Esophagus squamous epithelium (tissue), 5 donors: ENCODE measurements at regions not wholly inside any gene's neighbourhood (a gene's known extent, or its start where the extent isn't known, plus 50 kb on each side); places are given as distances from the start of the nearest gene placed in this dataset.

Experiments used
- DNase-seq: peaks from one replicate; lab custom pipeline; 2025; lab: John Stamatoyannopoulos, UW
- H3K27ac ChIP-seq, 4 donors: fragments of 200-600 bp; sonication (generic); one replicate each; pipeline ENCODE4 v1.5.1; 2016 to 2019; ENCODE audit warnings: mild to moderate bottlenecking in 1 of 4
- H3K27me3 ChIP-seq, 4 donors: fragments of 200-600 bp; sonication (generic); 1 replicate in 3 of 4; 2 replicates in 1 of 4; pipeline versions ENCODE4 v1.5.1 to v1.6.0; 2017 to 2021; ENCODE audit warnings: antibody characterized with exemption in 1 of 4
- H3K36me3 ChIP-seq, 3 donors: fragments of 200-600 bp; sonication (generic); one replicate each; pipeline ENCODE4 v1.5.1; 2016 to 2019
- H3K4me1 ChIP-seq, 3 donors: fragments of 200-600 bp; sonication (generic); one replicate each; pipeline ENCODE4 v1.5.1; 2017 to 2019
- H3K4me3 ChIP-seq, 4 donors: fragments of 200-600 bp; sonication (generic); 1 replicate in 3 of 4; 2 replicates in 1 of 4; pipeline ENCODE4 v1.5.1; 2016 to 2019; ENCODE audit warnings: mild to moderate bottlenecking in 2 of 4, moderate library complexity in 1 of 4
- H3K9me3 ChIP-seq, 3 donors: fragments of 200-600 bp; sonication (generic); one replicate each; pipeline ENCODE4 v1.5.1; 2016 to 2019
- CTCF ChIP-seq, 6 experiments: fragments of 450-650 bp in 4 of 6; fragments of 200-600 bp in 2 of 6; sonication (generic) in 2 of 6; IDR thresholded peaks; one replicate each; pipeline ENCODE4 v1.5.1; 2016 to 2019; ENCODE audit warnings: antibody characterized with exemption in 6 of 6, mild to moderate bottlenecking in 4 of 6, moderate library complexity in 4 of 6
- POLR2A ChIP-seq, 4 donors: fragments of 450-650 bp; IDR thresholded peaks; one replicate each; pipeline ENCODE4 v1.6.1; 2017; ENCODE audit warnings: antibody characterized with exemption in 4 of 4, mild to moderate bottlenecking in 4 of 4, moderate library complexity in 3 of 4
- WGBS, 2 donors: methylation state at CpG; one replicate each; pipeline ENCODE4 v1.1.5; 2018; 5-methylcytosine and 5-hydroxymethylcytosine counted together
- intact Hi-C: fragments of 100-400 bp; cut with DNase I; formaldehyde crosslinking; loops from one replicate; pipeline ENCODE4 v1.15.0; 2022
- donor health status: DM: yes; HTN: yes; CAD: no.

GRCh38 chr20:60718743-60719480 lies 533.1 kb upstream of the CDH4 start:
- H3K9me3 ChIP-seq: no peaks in the 10 kb centered on the region
- H3K27me3 ChIP-seq: peaks cover 0 to 6% (median 0%) of the 10 kb centered on the region in 4 donors
- intact Hi-C loops: no loop called here
- no peak overlapping the region for H3K4me3 ChIP-seq
- DNase-seq: no peak
- no peak overlapping the region for H3K27ac ChIP-seq
- no peaks in the 10 kb centered on the region for H3K4me1 ChIP-seq
- no peak for TF ChIP-seq POLR2A (IDR thresholded peaks at IDR 0.05)
- TF ChIP-seq CTCF (IDR thresholded peaks at IDR 0.05): no peak
- no peaks in the 10 kb centered on the region for H3K36me3 ChIP-seq
- WGBS, 2 donors: 40 to 46% methylated on average over 10 of the region's 11 CpGs

DNA sequence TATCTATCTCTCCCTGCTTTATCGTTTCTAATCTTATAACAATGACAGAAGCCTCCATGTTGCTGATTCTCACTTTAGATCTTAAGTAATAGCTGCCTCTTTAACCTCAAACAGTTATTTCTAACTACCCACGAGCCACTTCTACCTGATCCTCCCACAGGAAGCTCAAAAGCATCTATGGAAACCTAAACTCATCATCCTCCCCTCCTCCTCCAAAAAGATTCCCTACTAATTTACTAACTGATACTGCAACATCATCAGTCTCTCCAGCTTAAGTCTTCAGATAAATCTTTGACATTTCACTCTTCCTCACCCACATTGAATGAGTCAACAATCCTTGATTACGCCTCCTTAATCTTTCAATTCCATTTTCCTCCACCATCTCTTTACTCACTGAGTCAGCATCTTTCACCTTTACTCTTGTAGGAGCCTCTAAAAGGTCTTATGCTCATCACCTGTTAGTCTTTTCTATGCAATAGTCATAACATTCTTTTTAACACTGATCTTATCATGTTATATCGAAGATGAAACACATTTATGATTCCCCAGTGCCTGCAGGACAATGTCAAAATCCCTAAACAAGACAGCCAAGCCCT lies 526.7 kb upstream of the CDH4 start:
- Histone ChIP-seq H3K36me3 (no peaks in the 10 kb centered on the region), H3K27ac (no peak overlapping the region), H3K4me3 (no peak overlapping the region), H3K9me3 (no peaks in the 10 kb centered on the region), H3K4me1 (no peaks in the 10 kb centered on the region), H3K27me3 (peaks cover 0 to 6% (median 0%) of the 10 kb centered on the region in 4 donors)
- intact Hi-C loops: no loop called here
- 41 to 53% methylated on average over 4 of the region's 4 CpGs for WGBS, 2 donors
- DNase-seq: no peak
- TF ChIP-seq POLR2A (IDR thresholded peaks at IDR 0.05): no peak
- no peak for TF ChIP-seq CTCF (IDR thresholded peaks at IDR 0.05)

DNA sequence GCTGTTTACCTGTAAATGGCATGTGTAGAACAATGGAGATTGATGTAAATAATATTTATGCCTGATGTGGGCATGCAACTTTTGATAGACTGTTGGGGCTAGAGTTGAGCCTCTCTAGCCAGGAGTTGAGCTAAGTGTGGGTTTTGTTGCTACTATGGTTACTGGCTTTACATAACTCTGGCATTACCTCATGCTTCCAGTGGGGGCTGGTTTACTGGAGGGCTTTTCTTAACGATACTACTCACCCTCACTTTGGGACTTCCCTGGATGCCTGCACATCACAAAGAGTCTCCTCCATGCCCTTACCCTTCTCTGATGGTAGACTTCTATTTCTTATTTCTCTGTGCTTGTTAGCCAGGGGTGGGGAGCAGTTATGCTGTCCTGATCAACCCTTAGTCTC lies 524.6 kb upstream of the CDH4 start:
- no peaks in the 10 kb centered on the region for H3K27me3 ChIP-seq
- no peaks in the 10 kb centered on the region for H3K36me3 ChIP-seq
- DNase-seq: no peak
- intact Hi-C loops: no loop called here
- H3K27ac ChIP-seq: no peak overlapping the region
- no peak for TF ChIP-seq POLR2A (IDR thresholded peaks at IDR 0.05)
- no peak overlapping the region for H3K4me3 ChIP-seq
- H3K4me1 ChIP-seq: no peaks in the 10 kb centered on the region
- H3K9me3 ChIP-seq: no peaks in the 10 kb centered on the region
- WGBS, 2 donors: 10 to 54% methylated on average over 1 of the region's 1 CpG

DNA sequence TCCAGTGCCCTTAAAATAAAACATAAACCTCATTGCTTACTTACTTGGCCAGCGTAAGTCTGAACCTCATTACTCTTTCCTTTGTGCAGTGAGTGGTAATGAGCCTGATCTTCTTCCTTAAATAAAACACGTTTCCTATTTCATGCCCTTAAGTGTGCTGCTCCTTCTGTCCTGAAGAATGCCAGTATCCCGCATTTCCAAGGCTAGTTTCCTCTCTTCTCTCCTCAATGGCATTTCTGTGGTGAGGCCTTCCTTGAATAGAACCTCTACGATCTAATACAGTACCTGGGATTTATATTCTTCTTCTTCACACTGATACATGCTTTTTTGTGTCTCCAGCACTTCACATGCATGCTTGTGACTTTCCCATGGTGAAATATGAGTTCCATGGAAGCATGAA lies 523.4 kb upstream of the CDH4 start:
- no peak for DNase-seq
- 47 to 61% methylated on average over 4 of the region's 4 CpGs for WGBS, 2 donors
- Histone ChIP-seq H3K27me3 (no peaks in the 10 kb centered on the region), H3K27ac (no peak overlapping the region), H3K9me3 (no peaks in the 10 kb centered on the region), H3K36me3 (no peaks in the 10 kb centered on the region), H3K4me3 (no peak overlapping the region), H3K4me1 (no peaks in the 10 kb centered on the region)
- TF ChIP-seq CTCF (IDR thresholded peaks at IDR 0.05) (no peak), POLR2A (IDR thresholded peaks at IDR 0.05) (no peak)
- intact Hi-C loops: no loop called here

- DNase-seq: no peak
- 50 to 51% methylated on average over 6 to 7 of the region's 7 CpGs for WGBS, 2 donors
- no peak overlapping the region for H3K27ac ChIP-seq
- intact Hi-C loops: no loop called here
- TF ChIP-seq CTCF (IDR thresholded peaks at IDR 0.05): no peak
- no peak for TF ChIP-seq POLR2A (IDR thresholded peaks at IDR 0.05)
- no peaks in the 10 kb centered on the region for H3K36me3 ChIP-seq
- no peak overlapping the region for H3K4me3 ChIP-seq
- no peaks in the 10 kb centered on the region for H3K4me1 ChIP-seq
- no peaks in the 10 kb centered on the region for H3K27me3 ChIP-seq
- H3K9me3 ChIP-seq: no peaks in the 10 kb centered on the region
These were observed 522.7 kb upstream of the CDH4 start for GRCh38 chr20:60729135-60729900.
